Vagina (tissue), 2 donors: ENCODE measurements at regions not wholly inside any gene's neighbourhood (a gene's known extent, or its start where the extent isn't known, plus 50 kb on each side); places are given as distances from the start of the nearest gene placed in this dataset.

Experiments
- CTCF ChIP-seq, 3 experiments: fragments of 450-650 bp in 2 of 3; fragments of 200-600 bp in 1 of 3; sonication (generic) in 1 of 3; IDR thresholded peaks; one replicate each; pipeline ENCODE4 v1.5.1; 2017 to 2019; ENCODE audit warnings: antibody characterized with exemption in 3 of 3, mild to moderate bottlenecking in 2 of 3, moderate library complexity in 2 of 3
- POLR2A ChIP-seq, 2 donors: fragments of 450-650 bp; IDR thresholded peaks; one replicate each; pipeline ENCODE4 v1.6.1; 2017; ENCODE audit warnings: antibody characterized with exemption in 2 of 2, mild to moderate bottlenecking in 2 of 2, moderate library complexity in 2 of 2

- TF ChIP-seq CTCF (IDR thresholded peaks at IDR 0.05) (no peak), POLR2A (IDR thresholded peaks at IDR 0.05) (no peak)
Observed at GRCh38 chr12:113634982-113635381, 163.3 kb upstream of the LHX5 start.
